OCI-LY7 (cell line): ENCODE measurements at regions not wholly inside any gene's neighbourhood (a gene's known extent, or its start where the extent isn't known, plus 50 kb on each side); places are given as distances from the start of the nearest gene placed in this dataset.

ENCODE experiments used
- CTCF ChIP-seq: fragments of 200-600 bp; sonication (generic); conservative IDR thresholded peaks from 2 replicates; pipeline ENCODE4 v1.5.1; 2014; ENCODE audit warnings: mild to moderate bottlenecking, antibody characterized with exemption, low read length, moderate library complexity, mixed read lengths
- EZH2phosphoT487 ChIP-seq: fragments of 200-600 bp; sonication (generic); IDR thresholded peaks from 2 replicates; pipeline ENCODE4 v1.6.1; 2018; ENCODE audit warnings: low read depth, borderline replicate concordance, mild to moderate bottlenecking, mixed run types, antibody characterized with exemption, low read length, moderate library complexity, mixed read lengths

GRCh38 chr7:85341121-85341520, 154.3 kb upstream of the SEMA3D start:
- TF ChIP-seq CTCF: no peak
- TF ChIP-seq EZH2phosphoT487: no peak
